IPS-15b (cell line): ENCODE measurements at regions not wholly inside any gene's neighbourhood (a gene's known extent, or its start where the extent isn't known, plus 50 kb on each side); places are given as distances from the start of the nearest gene placed in this dataset.

ENCODE experiments used
- H3K27me3 ChIP-seq: one replicate; pipeline ENCODE4 v1.6.1; 2013; ENCODE audit warnings: low read length; ENCODE audit not compliant: control insufficient read depth, insufficient read depth
- H3K36me3 ChIP-seq: one replicate; pipeline ENCODE4 v1.6.1; 2013; ENCODE audit warnings: low read length; ENCODE audit not compliant: control insufficient read depth, insufficient read depth
- H3K4me1 ChIP-seq: one replicate; pipeline ENCODE4 v1.6.1; 2013; ENCODE audit warnings: mild to moderate bottlenecking, low read length; ENCODE audit not compliant: control insufficient read depth, insufficient read depth
- H3K4me3 ChIP-seq: one replicate; pipeline ENCODE4 v1.5.1; 2013; ENCODE audit warnings: low read depth, low read length
- H3K9ac ChIP-seq: one replicate; pipeline ENCODE4 v1.6.1; 2013; ENCODE audit warnings: low read depth, mild to moderate bottlenecking, low read length
- H3K9me3 ChIP-seq: one replicate; pipeline ENCODE4 v1.6.1; 2013; ENCODE audit warnings: mild to moderate bottlenecking, low read length; ENCODE audit not compliant: control insufficient read depth, insufficient read depth

GRCh38 chr7:340979-341694, 51.2 kb downstream of the FOXL3 start:
- H3K9me3 ChIP-seq: no peaks in the 10 kb centered on the region
- no peak overlapping the region for H3K9ac ChIP-seq
- H3K27me3 ChIP-seq: no peaks in the 10 kb centered on the region
- no peaks in the 10 kb centered on the region for H3K36me3 ChIP-seq
- H3K4me1 ChIP-seq: no peaks in the 10 kb centered on the region
- H3K4me3 ChIP-seq: no peak overlapping the region

- H3K9ac ChIP-seq: no peak overlapping the region
These were observed 52.1 kb downstream of the FOXL3 start for GRCh38 chr7:341841-342638.

GRCh38 chr7:342681-343216, 52.8 kb downstream of the FOXL3 start:
- H3K9ac ChIP-seq: no peak overlapping the region
- no peaks in the 10 kb centered on the region for H3K36me3 ChIP-seq
- H3K4me1 ChIP-seq: no peaks in the 10 kb centered on the region

More at GRCh38 chr7:341841-342638, 52.1 kb downstream of the FOXL3 start:
- Histone ChIP-seq H3K27me3 (no peaks in the 10 kb centered on the region), H3K9me3 (no peaks in the 10 kb centered on the region), H3K4me1 (no peaks in the 10 kb centered on the region), H3K36me3 (no peaks in the 10 kb centered on the region), H3K4me3 (no peak overlapping the region)

GRCh38 chr7:343227-343822, 53.4 kb downstream of the FOXL3 start:
- H3K9me3 ChIP-seq: no peaks in the 10 kb centered on the region
- no peaks in the 10 kb centered on the region for H3K4me1 ChIP-seq
- H3K36me3 ChIP-seq: no peaks in the 10 kb centered on the region
- no peak overlapping the region for H3K9ac ChIP-seq
- no peaks in the 10 kb centered on the region for H3K27me3 ChIP-seq
- H3K4me3 ChIP-seq: no peak overlapping the region

More at GRCh38 chr7:342681-343216, 52.8 kb downstream of the FOXL3 start:
- Histone ChIP-seq H3K27me3 (no peaks in the 10 kb centered on the region), H3K4me3 (no peak overlapping the region), H3K9me3 (no peaks in the 10 kb centered on the region)

- Histone ChIP-seq H3K9ac (no peak overlapping the region), H3K36me3 (no peaks in the 10 kb centered on the region), H3K27me3 (no peaks in the 10 kb centered on the region), H3K9me3 (no peaks in the 10 kb centered on the region), H3K4me3 (no peak overlapping the region), H3K4me1 (no peaks in the 10 kb centered on the region)
These were observed 54.1 kb downstream of the FOXL3 start for GRCh38 chr7:343864-344607.

GRCh38 chr7:344608-344994, 54.6 kb downstream of the FOXL3 start:
- H3K27me3 ChIP-seq: no peaks in the 10 kb centered on the region
- H3K36me3 ChIP-seq: no peaks in the 10 kb centered on the region
- no peaks in the 10 kb centered on the region for H3K4me1 ChIP-seq
- H3K9ac ChIP-seq: no peak overlapping the region
- no peak overlapping the region for H3K4me3 ChIP-seq
- H3K9me3 ChIP-seq: no peaks in the 10 kb centered on the region

- Histone ChIP-seq H3K9me3 (no peaks in the 10 kb centered on the region), H3K4me1 (no peaks in the 10 kb centered on the region), H3K4me3 (no peak overlapping the region), H3K36me3 (no peaks in the 10 kb centered on the region), H3K27me3 (no peaks in the 10 kb centered on the region), H3K9ac (no peak overlapping the region)
These were observed 56.3 kb downstream of the FOXL3 start for GRCh38 chr7:346116-346898.

GRCh38 chr7:347001-347590, 57.1 kb downstream of the FOXL3 start:
- Histone ChIP-seq H3K9ac (no peak overlapping the region), H3K4me1 (no peaks in the 10 kb centered on the region), H3K36me3 (no peaks in the 10 kb centered on the region), H3K27me3 (no peaks in the 10 kb centered on the region), H3K9me3 (no peaks in the 10 kb centered on the region), H3K4me3 (no peak overlapping the region)

GRCh38 chr7:347644-348479, 57.9 kb downstream of the FOXL3 start:
- no peaks in the 10 kb centered on the region for H3K27me3 ChIP-seq
- H3K9ac ChIP-seq: no peak overlapping the region
- H3K4me3 ChIP-seq: no peak overlapping the region
- H3K4me1 ChIP-seq: no peaks in the 10 kb centered on the region
- H3K9me3 ChIP-seq: no peaks in the 10 kb centered on the region
- no peaks in the 10 kb centered on the region for H3K36me3 ChIP-seq

- no peaks in the 10 kb centered on the region for H3K27me3 ChIP-seq
- H3K9ac ChIP-seq: no peak overlapping the region
- H3K36me3 ChIP-seq: no peaks in the 10 kb centered on the region
- no peaks in the 10 kb centered on the region for H3K9me3 ChIP-seq
- no peaks in the 10 kb centered on the region for H3K4me1 ChIP-seq
- no peak overlapping the region for H3K4me3 ChIP-seq
These were observed 58.5 kb downstream of the FOXL3 start for GRCh38 chr7:348480-348844.
